OCI-LY7 (cell line): ENCODE measurements at regions not wholly inside any gene's neighbourhood (a gene's known extent, or its start where the extent isn't known, plus 50 kb on each side); places are given as distances from the start of the nearest gene placed in this dataset.

ENCODE experiments used
- BruUV-seq: library from RNA; stranded (reverse); fragments of 400-500 nt; replicated peaks from 2 replicates; lab custom pipeline; 2021; lab: Mats Ljungman, UMichigan
- CTCF ChIA-PET: fragments of 300-600 bp; sonication (Branson Sonifier 250); formaldehyde crosslinking; loops from one replicate; lab custom pipeline; 2022; ENCODE audit warnings: antibody characterized with exemption; ENCODE audit not compliant: unreplicated experiment; lab: Charles Lee
- POLR2A ChIA-PET: fragments of 300-600 bp; sonication (Branson Sonifier 250); formaldehyde crosslinking; loops from one replicate; lab custom pipeline; 2022; ENCODE audit warnings: antibody characterized with exemption; lab: Charles Lee
- DNase-seq: peaks from one replicate; pipeline ENCODE4 v3.0.0-alpha.2; 2015; ENCODE audit warnings: low spot score
- H2AFZ ChIP-seq: fragments of 200-600 bp; sonication (generic), shearing (Covaris generic); 2 replicates; pipeline ENCODE4 v1.6.1; 2014; ENCODE audit warnings: mild to moderate bottlenecking, antibody characterized with exemption, low read length, moderate library complexity
- H3K27ac ChIP-seq: fragments of 200-600 bp; sonication (generic); 2 replicates; pipeline ENCODE4 v1.5.1; 2014; ENCODE audit warnings: mixed run types, low read depth, mild to moderate bottlenecking, moderate library complexity, low read length, inconsistent platforms; ENCODE audit not compliant: poor library complexity, severe bottlenecking
- H3K36me3 ChIP-seq: fragments of 200-600 bp; sonication (generic); 2 replicates; pipeline ENCODE4 v1.6.1; 2014; ENCODE audit warnings: mild to moderate bottlenecking, antibody characterized with exemption, low read length, moderate library complexity, mixed read lengths; ENCODE audit not compliant: insufficient read depth
- H3K4me1 ChIP-seq: fragments of 200-600 bp; sonication (generic); 2 replicates; pipeline ENCODE4 v1.5.1; 2014; ENCODE audit warnings: mild to moderate bottlenecking, low read length; ENCODE audit not compliant: insufficient read depth, poor library complexity, severe bottlenecking
- H3K4me2 ChIP-seq: fragments of 200-600 bp; sonication (generic); 2 replicates; pipeline ENCODE4 v1.6.1; 2014; ENCODE audit warnings: mild to moderate bottlenecking, low read length
- H3K4me3 ChIP-seq: fragments of 200-600 bp; sonication (generic); 2 replicates; pipeline ENCODE4 v1.5.1; 2014; ENCODE audit warnings: mild to moderate bottlenecking, low read depth, low read length; ENCODE audit not compliant: poor library complexity, severe bottlenecking
- H3K79me2 ChIP-seq: fragments of 200-600 bp; sonication (generic); 2 replicates; pipeline ENCODE4 v1.6.1; 2016; ENCODE audit warnings: low read depth, mild to moderate bottlenecking, low read length, moderate library complexity, mixed read lengths; ENCODE audit not compliant: insufficient read depth
- H3K9me2 ChIP-seq: fragments of 200-600 bp; sonication (generic); 2 replicates; pipeline ENCODE4 v1.6.1; 2016; ENCODE audit warnings: mild to moderate bottlenecking, low read length, mixed read lengths; ENCODE audit not compliant: insufficient read depth
- H3K9me3 ChIP-seq: fragments of 200-600 bp; sonication (generic); 2 replicates; pipeline ENCODE4 v1.6.1; 2014; ENCODE audit warnings: mild to moderate bottlenecking, mixed run types, low read length, mixed read lengths
- H4K20me1 ChIP-seq: fragments of 200-600 bp; sonication (generic); 2 replicates; pipeline ENCODE4 v1.6.1; 2014; ENCODE audit warnings: mild to moderate bottlenecking, antibody characterized with exemption, low read length, moderate library complexity, mixed read lengths; ENCODE audit not compliant: insufficient read depth
- EZH2phosphoT487 ChIP-seq: fragments of 200-600 bp; sonication (generic); IDR thresholded peaks from 2 replicates; pipeline ENCODE4 v1.6.1; 2018; ENCODE audit warnings: low read depth, borderline replicate concordance, mild to moderate bottlenecking, mixed run types, antibody characterized with exemption, low read length, moderate library complexity, mixed read lengths
- intact Hi-C: fragments of 100-400 bp; cut with micrococcal nuclease; formaldehyde crosslinking; loops from one replicate; pipeline ENCODE4 v1.10.0; 2022; ENCODE audit not compliant: unreplicated experiment
- TF ChIP-seq, protein P1 (sequence below): fragments of 200-600 bp; sonication (generic); conservative IDR thresholded peaks from 2 replicates; pipeline ENCODE4 v1.5.1; 2014; ENCODE audit warnings: mild to moderate bottlenecking, antibody characterized with exemption, low read length, moderate library complexity, mixed read lengths

DNA sequence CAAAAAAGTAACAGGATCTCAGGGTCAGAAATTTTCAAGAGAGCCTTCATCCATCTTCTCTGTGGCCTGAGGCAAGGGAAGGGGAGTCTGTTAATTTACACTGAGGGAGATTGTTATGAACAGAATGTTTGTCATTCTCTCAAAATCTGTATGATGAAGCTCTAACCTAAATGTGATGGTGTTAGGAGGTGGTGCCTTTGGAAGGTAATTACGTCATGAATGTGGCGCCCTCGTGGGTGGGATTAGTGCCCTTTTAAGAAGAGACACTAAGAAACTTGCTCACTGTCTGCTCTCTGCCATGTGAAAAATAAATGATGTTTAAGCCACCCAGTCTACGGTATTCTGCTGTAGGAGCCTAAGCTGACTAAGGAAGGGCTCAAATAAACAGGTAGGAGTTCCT lies 521.6 kb downstream of the SNAPC1 start:
- ChIA-PET POLR2A (no interaction called here), CTCF (no interaction called here)
- no TSS peak for BruUV-seq
- Histone ChIP-seq H3K4me2 (no peak overlapping the region), H2AFZ (no peak overlapping the region), H3K36me3 (no peaks in the 10 kb centered on the region), H3K9me2 (no peaks in the 10 kb centered on the region), H3K79me2 (no peaks in the 10 kb centered on the region), H3K4me3 (no peak overlapping the region), H4K20me1 (no peaks in the 10 kb centered on the region), H3K27ac (no peak overlapping the region), H3K4me1 (no peaks in the 10 kb centered on the region), H3K9me3 (no peaks in the 10 kb centered on the region)
- TF ChIP-seq, protein P1, sequence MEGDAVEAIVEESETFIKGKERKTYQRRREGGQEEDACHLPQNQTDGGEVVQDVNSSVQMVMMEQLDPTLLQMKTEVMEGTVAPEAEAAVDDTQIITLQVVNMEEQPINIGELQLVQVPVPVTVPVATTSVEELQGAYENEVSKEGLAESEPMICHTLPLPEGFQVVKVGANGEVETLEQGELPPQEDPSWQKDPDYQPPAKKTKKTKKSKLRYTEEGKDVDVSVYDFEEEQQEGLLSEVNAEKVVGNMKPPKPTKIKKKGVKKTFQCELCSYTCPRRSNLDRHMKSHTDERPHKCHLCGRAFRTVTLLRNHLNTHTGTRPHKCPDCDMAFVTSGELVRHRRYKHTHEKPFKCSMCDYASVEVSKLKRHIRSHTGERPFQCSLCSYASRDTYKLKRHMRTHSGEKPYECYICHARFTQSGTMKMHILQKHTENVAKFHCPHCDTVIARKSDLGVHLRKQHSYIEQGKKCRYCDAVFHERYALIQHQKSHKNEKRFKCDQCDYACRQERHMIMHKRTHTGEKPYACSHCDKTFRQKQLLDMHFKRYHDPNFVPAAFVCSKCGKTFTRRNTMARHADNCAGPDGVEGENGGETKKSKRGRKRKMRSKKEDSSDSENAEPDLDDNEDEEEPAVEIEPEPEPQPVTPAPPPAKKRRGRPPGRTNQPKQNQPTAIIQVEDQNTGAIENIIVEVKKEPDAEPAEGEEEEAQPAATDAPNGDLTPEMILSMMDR = no peak
- TF ChIP-seq EZH2phosphoT487 = no peak
- DNase-seq = no peak
- intact Hi-C loops = no loop called here

DNA sequence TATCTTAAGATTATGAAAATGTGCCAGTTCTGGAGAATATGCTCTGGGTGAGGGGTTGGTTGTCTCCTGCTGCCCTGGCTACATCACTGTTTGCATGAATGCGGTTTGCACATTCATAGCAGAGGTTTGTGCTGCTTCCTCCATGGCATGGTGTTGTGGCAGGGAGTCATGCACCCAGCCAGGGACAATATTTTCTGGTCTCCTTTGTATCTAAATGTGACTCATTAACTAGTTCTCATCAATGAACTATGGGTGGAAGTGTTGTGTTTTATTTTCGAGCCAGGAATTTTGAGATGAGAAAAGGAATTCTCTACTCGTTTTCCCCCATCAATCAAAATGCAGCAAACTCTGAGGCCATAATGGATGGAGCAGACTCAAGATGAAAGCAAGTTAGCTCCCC lies 527.3 kb downstream of the SNAPC1 start:
- H3K36me3 ChIP-seq = no peaks in the 10 kb centered on the region
- DNase-seq = no peak
- H3K27ac ChIP-seq = no peak overlapping the region
- POLR2A ChIA-PET = no interaction called here
- no peak overlapping the region for H3K4me3 ChIP-seq
- H3K4me1 ChIP-seq = no peaks in the 10 kb centered on the region
- BruUV-seq = no TSS peak
- H2AFZ ChIP-seq = no peak overlapping the region
- no peaks in the 10 kb centered on the region for H3K9me3 ChIP-seq
- intact Hi-C loops = no loop called here
- CTCF ChIA-PET = no interaction called here
- no peaks in the 10 kb centered on the region for H3K9me2 ChIP-seq
- TF ChIP-seq, protein P1 = no peak
- no peak overlapping the region for H3K4me2 ChIP-seq
- no peaks in the 10 kb centered on the region for H4K20me1 ChIP-seq
- H3K79me2 ChIP-seq = no peaks in the 10 kb centered on the region

DNA sequence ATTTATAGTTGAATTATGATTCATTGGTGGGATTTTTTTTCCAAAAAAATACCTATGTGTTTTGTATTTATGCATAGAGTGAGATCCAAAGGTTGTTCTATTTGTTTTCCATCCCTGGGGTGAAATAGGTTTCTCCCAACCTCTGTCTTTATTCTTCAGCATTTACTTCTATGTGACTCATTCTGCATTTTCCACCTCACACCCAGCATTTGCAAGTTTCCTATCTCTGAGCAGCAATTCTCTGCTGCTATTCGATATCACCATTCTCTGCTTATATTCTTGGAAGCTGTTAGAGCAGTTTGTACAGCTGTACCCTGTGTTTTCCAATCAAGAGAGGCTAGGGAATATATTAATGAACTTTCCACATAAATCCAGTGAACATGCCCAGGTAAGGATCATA lies 538.9 kb downstream of the SNAPC1 start:
- Histone ChIP-seq H2AFZ (no peak overlapping the region), H3K27ac (no peak overlapping the region), H3K4me2 (no peak overlapping the region), H3K9me2 (no peaks in the 10 kb centered on the region), H3K9me3 (no peaks in the 10 kb centered on the region), H4K20me1 (no peaks in the 10 kb centered on the region), H3K4me3 (no peak overlapping the region), H3K79me2 (no peaks in the 10 kb centered on the region), H3K4me1 (no peaks in the 10 kb centered on the region), H3K36me3 (no peaks in the 10 kb centered on the region)
- intact Hi-C loops = no loop called here
- no TSS peak for BruUV-seq
- TF ChIP-seq EZH2phosphoT487 = no peak
- TF ChIP-seq, protein P1 = no peak
- CTCF ChIA-PET = no interaction called here
- POLR2A ChIA-PET = interaction anchor here (0.8 kb wide), 1 partner anchor 8 kb away, joined by 4 read pairs; no protein-coding TSS in a partner anchor
- DNase-seq = no peak
